SW480 (cell line): ENCODE measurements at regions not wholly inside any gene's neighbourhood (a gene's known extent, or its start where the extent isn't known, plus 50 kb on each side); places are given as distances from the start of the nearest gene placed in this dataset.

Experiments
- DNase-seq: peaks from one replicate; pipeline ENCODE4 v3.0.0-alpha.2; 2016; ENCODE audit warnings: low spot score

DNA sequence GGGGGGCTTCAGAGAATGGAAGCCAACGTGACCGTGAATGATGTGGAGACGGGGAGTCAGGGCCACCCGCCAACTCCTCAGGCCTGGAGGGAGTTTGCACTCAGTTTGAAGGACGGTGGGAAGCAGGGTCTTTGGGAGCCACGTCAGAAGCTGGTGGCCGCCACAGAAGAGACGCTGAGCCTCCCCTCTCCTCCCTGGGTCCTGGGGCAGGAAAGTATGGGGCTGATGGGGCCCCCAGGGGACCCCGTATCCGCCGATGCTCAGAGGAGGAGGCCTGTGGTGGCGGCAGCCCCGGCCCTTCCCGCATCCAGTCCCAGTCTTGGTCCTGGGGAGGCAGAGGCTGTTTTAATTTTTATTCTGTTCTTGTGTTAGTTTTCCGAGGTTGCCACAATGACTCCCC, 188.6 kb upstream of the C1orf174 start:
- DNase-seq: no peak

DNA sequence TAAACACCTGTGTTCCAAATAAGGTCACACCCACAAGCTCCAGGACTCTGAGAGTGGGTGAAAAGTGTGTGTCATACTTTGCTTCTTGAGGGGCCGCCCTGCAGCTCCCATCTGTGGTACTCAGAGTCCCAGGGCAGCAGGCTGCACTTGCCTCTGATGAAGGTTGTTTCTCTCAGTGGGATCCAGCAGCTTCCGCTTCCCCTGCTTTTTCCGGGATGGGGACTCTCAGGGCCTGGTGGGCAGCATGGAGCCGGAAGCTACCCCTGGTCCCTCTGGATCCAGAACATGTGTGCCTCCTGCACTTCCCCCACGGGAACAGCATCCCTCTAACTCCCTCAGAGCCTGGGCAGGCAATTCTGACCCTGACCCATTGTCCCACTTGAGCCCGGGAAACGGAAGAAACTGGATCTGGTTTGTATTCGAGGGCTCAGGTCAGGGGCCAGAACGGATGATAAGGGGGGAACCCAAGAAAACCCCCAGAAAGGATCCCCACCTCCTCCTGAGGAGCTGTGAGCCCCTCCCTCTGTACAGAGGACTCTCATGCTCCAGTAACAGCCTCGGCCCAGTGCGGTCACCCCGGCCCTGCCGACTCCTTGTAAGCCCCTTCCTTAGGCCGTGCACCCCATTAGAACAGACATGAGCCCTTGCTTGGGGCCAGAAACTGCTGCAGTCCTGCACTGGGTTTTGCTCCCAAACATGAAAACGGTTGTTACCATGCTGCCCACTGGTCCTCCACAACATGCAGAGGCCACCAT, 189.5 kb upstream of the C1orf174 start:
- DNase-seq: no peak

DNA sequence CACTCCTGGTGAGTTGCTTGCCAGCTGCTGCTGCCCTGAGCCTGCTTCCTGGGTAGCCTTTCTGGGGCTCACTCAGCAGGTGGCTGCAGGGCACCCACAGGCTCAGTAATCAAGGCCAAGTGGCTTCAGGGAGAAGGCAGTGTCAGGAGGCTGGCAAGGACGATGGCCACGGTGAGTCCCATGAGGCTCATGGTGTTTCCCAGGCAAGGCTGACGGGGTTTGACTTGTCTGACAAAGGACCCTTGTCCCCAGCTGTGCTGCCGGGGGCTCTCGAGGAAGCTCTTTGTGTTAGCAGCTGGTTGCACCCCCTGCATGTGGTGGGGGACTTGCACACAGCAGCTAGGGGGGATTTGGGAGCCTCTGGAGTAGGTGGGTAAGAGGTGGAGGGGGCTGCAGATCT, 190.5 kb upstream of the C1orf174 start:
- DNase-seq: no peak

GRCh38 chr1:4090976-4091660, 191.0 kb upstream of the C1orf174 start:
- DNase-seq: no peak

DNA sequence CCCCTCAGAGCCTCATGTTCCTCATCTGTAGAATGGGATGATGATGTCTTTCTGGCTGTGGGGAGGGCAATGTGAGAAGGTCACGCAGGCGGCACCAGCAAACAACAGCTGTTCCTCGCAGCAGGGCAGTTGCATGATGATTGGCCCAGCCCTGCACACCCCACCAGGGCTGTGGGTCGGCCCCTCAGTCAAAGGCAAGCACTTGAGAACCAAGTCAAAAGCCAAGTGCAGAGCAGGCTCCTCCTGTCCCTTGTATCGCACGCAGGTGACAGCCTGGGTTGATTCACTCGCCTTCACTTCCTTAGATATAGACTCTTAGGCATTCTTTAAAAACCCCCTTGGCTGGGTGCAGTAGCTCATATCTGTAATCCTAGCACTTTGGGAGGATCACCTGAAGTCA, 191.9 kb upstream of the C1orf174 start:
- no peak for DNase-seq

GRCh38 chr1:4093856-4094565, 193.9 kb upstream of the C1orf174 start:
- DNase-seq: no peak

- DNase-seq: no peak
Measured at GRCh38 chr1:4095433-4095971, 195.4 kb upstream of the C1orf174 start.

DNA sequence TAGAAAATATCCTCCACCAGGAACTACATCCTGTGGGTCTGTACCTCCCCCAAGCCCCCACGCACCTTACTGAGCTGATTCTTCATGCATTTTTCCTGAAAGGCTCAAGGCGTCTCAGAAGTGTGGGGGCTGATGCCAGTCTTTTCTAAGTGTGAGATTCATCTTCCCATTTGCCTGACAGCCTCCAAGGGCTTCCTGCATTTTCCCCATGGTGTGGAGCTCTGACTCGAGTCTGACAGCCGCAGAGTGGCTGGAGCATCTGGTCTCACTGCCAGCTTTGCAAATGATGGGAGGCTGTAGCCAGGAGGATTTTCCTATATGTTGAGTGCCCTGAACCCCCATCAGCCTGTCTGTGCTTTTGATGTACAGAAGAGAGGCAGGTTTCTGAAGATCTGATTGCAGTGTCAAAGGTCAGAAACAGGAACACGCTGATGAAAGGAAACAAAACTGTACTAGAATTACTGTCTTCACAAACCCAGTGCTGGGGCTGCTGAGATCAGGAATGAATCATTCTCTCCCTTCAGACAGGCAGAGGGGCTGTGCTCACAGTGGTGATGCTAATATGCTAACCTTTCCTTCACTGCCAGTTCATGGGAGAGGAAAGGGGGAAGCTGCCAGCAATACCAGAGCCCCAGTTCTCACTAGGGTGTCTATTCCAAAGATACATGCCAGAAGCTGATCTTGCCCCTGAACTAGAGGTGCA, 201.5 kb upstream of the C1orf174 start:
- DNase-seq: no peak

- DNase-seq: no peak
Measured at GRCh38 chr1:4105300-4105880, 205.3 kb upstream of the C1orf174 start.

DNA sequence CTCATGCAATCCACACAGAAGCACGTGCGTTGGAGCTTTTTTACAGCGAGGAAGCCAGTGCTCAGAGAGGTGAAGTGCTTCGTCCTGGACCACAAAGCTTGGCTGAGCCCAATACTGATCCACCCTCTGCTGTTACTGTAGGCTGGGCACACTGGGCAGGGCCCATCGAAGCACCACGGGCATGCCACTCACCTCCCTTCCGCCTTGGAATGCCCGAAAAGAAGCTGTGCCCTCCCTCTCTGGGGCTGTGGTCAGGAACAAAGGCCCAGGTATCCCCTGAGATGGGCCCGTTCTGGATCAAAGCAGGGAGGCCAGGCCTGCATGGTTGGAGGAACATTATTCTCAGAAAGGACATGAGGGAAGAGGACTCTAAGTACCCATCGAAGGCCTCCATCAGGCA, 206.7 kb upstream of the C1orf174 start:
- no peak for DNase-seq

DNA sequence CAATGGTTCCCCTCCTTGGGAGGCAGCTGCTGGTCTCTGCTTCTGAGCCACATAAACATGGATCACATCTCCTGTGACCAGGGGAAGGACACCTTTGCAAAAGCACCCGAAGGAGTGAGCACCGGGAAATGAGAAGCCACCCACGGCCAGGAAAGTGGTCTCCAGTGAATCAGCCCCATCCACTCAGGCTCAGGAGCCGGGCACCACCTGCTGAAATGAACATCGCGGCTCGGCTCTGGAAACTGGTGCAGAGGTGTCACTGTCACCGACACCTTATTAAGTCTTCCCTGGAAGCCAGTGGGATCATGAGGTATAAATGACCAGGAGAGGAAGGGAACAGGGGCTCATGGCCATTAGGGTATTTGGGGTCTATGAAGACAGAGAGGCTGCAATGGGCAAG, 207.2 kb upstream of the C1orf174 start:
- no peak for DNase-seq

- DNase-seq: no peak
Measured at GRCh38 chr1:4108331-4108730, 208.3 kb upstream of the C1orf174 start.

DNA sequence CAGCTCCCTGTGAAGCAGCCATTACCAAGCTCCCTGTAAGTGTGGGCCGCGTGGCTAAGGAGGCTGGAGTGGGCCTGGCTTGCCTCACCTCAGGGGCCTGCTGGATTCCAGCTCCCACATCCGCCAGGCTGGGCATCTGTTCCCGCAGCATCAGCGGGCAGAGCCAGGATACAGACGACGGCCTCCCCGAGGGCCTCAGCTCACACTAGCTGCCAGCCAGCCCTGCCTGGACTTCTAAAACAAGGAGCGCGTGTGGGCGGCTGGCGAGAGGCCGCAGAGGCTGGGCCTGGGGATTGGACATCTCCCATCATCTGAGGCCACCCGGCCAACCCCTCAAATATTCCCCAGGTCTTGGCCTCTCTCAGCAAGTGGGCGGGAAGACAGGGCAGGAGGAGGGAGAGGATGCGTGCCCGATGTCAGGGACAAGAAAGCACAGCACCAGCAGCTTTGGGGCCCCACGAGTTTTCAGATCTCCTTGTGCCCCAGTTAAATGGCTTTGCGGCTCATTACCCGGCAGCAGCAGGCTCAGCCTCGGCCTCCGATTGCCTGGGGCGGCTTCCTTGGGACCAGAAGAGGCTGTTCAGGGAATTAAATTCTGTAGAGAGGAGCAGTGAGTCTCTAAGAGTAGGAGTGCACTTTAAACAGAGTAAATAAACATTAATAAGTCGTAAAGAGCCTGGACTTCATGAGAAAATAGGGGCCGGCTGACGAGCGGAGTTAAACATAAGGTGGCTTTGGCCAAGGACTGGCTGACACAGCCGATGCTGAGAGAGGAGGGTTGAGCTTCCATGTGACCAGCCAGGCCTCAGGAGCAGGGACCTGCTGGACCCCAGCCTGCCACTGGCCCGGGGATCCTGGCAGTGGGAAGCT, 208.9 kb upstream of the C1orf174 start:
- DNase-seq: no peak

DNA sequence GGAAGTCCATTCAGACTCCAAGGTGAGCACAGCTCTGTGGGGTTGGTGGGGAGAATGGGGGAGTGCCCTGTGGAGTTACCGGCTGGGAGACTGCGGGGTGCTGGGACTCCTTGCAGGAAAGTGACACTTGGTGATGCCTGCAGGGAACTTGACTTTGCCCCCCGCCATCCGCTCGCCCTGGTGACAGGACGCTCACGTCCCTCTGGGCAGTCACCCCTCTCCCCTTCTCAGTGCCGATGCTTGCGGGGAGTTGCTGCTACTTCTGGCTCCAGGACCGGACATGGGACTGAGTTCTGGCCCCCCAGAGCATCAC, 209.5 kb upstream of the C1orf174 start:
- DNase-seq: no peak

DNA sequence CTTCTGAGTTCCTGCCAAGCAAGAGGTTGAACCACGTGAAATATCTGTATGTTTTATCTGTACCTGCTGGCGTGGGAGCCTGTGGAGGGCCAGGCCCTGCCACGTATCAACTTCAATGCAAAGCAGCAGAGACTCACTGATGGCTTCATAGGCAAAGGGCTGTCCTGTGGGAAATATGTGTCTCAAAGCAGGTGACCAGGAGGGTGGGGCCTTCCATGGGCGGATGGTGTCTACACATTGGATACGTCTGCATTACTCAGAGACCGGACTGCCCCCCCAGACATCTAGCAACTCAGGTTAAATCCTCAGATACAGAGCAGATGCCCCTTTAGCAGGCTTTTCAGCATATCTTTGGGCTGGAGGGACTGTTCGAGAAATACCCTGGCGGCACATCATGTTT, 210.8 kb upstream of the C1orf174 start:
- DNase-seq: no peak

GRCh38 chr1:4113897-4114296, 213.8 kb upstream of the C1orf174 start:
- DNase-seq: no peak

DNA sequence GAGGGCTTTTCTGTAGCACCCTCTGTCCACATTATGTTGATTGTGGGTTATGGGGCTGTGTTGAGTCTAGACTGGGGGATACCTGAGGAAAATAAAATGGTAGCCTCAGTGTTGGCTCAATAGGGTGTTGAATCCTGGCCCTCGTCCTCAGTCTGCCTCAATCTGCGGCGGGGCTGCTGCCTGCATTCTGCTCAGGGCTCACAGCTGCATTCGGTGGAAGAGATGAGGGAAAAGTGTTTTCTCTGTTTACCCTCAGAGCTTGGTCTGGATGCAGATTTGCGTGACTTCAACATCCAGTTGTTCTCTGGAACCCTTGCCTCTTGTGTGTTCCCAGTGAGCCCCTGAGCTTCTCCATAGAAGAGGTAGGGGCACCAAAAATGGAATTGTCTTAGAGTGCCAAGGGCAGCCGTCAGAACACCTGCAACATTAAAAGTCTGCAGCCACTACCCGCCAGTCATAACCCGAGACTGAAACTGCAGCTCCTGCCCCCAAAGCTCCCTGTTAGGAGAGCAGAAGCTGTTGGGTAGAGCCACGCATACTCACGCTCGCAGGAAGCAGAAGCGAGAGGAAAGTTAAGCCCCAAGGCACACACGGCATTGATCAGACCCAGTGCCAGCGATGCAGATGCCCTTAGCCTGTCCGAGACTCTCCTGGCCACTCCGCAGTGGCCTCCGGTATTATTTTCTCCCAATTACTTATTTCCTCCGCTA, 215.3 kb upstream of the C1orf174 start:
- DNase-seq: no peak

GRCh38 chr1:4117196-4117595, 217.1 kb upstream of the C1orf174 start:
- DNase-seq: no peak

DNA sequence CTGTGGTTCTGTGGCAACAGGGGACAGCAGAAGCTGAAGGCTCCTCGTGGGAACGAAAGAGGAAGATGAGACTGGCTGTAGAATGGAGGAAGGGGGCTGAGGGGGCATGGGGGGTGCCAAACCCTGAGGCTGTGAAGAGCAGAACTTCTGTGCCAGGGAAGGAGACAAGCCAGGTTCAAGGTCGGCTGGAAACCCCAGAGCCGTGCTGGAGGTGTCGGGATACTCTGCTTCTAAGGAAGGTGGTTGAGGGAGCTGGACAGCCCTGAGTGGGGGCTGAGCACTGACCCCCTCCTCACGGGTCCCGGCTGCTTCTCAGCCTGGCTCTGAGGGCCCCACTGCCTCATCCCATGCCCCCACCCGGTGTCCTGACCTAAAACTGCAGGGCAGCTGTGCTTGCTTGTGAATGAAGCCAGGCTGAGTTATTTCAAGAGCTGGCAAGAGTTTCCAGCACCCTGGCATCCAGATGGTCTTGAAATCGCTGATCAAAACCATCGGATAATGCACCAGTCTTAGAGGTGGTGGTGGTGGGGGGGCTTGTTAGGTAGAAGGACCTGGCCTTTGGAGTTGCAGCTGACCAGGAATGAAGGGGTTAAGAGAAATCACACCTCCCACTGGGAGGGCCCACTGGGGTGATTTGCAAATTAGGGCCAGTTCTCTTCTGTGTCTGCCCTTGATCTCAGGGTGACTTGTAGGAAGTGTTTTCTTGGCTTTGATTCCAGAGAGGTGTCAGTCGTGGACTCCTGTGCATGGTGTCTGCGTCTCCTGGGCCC, 218.9 kb upstream of the C1orf174 start:
- DNase-seq: no peak
